Hematopoietic multipotent progenitor cell (in vitro differentiated cells): ENCODE measurements at regions not wholly inside any gene's neighbourhood (a gene's known extent, or its start where the extent isn't known, plus 50 kb on each side); places are given as distances from the start of the nearest gene placed in this dataset.
"Not testable (repeated sequence)": the region's sequence is repeated elsewhere in the genome, so short reads cannot be mapped to it uniquely, and the experiment has no call there.

Source experiments
- DNase-seq, 3 donors: peaks; one replicate each; pipeline ENCODE4 v3.0.0-alpha.2; 2011 to 2015; ENCODE audit warnings: low read depth in 2 of 3, low spot score in 2 of 3

GRCh38 chr9:20240498-20240897, 381.8 kb downstream of the MLLT3 start:
- no peak for DNase-seq

GRCh38 chr9:20238921-20239320, 383.4 kb downstream of the MLLT3 start:
- no peak for DNase-seq

GRCh38 chr9:20237686-20238085, 384.6 kb downstream of the MLLT3 start:
- DNase-seq: no peak

- no peak for DNase-seq
Observed at GRCh38 chr9:20236676-20237075, 385.6 kb downstream of the MLLT3 start.

- DNase-seq: not testable (repeated sequence)
Observed at GRCh38 chr9:20235206-20235605, 387.1 kb downstream of the MLLT3 start.

- no peak for DNase-seq
Observed at GRCh38 chr9:20228096-20228495, 394.2 kb downstream of the MLLT3 start.

- no peak for DNase-seq
Observed at GRCh38 chr9:20227166-20227874, 395.0 kb downstream of the MLLT3 start.

GRCh38 chr9:20226345-20226744, 396.0 kb downstream of the MLLT3 start:
- no peak for DNase-seq

GRCh38 chr9:20225826-20226225, 396.5 kb downstream of the MLLT3 start:
- no peak for DNase-seq

GRCh38 chr9:20224756-20225155, 397.5 kb downstream of the MLLT3 start:
- no peak for DNase-seq

- DNase-seq: no peak
Observed at GRCh38 chr9:20220286-20220685, 402.0 kb downstream of the MLLT3 start.

GRCh38 chr9:20219437-20219836, 402.9 kb downstream of the MLLT3 start:
- no peak for DNase-seq

GRCh38 chr9:20217596-20217995, 404.7 kb downstream of the MLLT3 start:
- no peak for DNase-seq

- DNase-seq: no peak
Observed at GRCh38 chr9:20216438-20216837, 405.9 kb downstream of the MLLT3 start.

GRCh38 chr9:20215552-20215951, 406.7 kb downstream of the MLLT3 start:
- DNase-seq: no peak

GRCh38 chr9:20212806-20213205, 409.5 kb downstream of the MLLT3 start:
- no peak for DNase-seq

- DNase-seq: peak in 1 of 3 donors; percentile 31
Observed at GRCh38 chr9:20209391-20210340, 412.6 kb downstream of the MLLT3 start.

- DNase-seq: no peak
Observed at GRCh38 chr9:20208961-20209371, 413.3 kb downstream of the MLLT3 start.

- DNase-seq: no peak
Observed at GRCh38 chr9:20208226-20208625, 414.1 kb downstream of the MLLT3 start.

- DNase-seq: no peak
Observed at GRCh38 chr9:20207176-20207575, 415.1 kb downstream of the MLLT3 start.

- DNase-seq: no peak
Observed at GRCh38 chr9:20205821-20206220, 416.5 kb downstream of the MLLT3 start.

- no peak for DNase-seq
Observed at GRCh38 chr9:20200991-20201431, 412.2 kb upstream of the SLC24A2 start.
